Endothelial cell of umbilical vein (primary cell): ENCODE measurements at regions not wholly inside any gene's neighbourhood (a gene's known extent, or its start where the extent isn't known, plus 50 kb on each side); places are given as distances from the start of the nearest gene placed in this dataset.

Source experiments
- BruUV-seq: library from RNA; stranded (reverse); fragments of 400-500 nt; replicated peaks from 2 replicates; lab custom pipeline; 2021; lab: Mats Ljungman, UMichigan
- CTCF ChIA-PET: fragments of 300-600, 350-600 bp; sonication (Branson Sonifier 250); formaldehyde crosslinking; loops from one replicate; lab custom pipeline; 2021; ENCODE audit warnings: antibody characterized with exemption, inconsistent platforms; lab: Charles Lee
- POLR2A ChIA-PET: fragments of 300-600, 350-600 bp; sonication (Branson Sonifier 250); formaldehyde crosslinking; loops from one replicate; lab custom pipeline; 2021; ENCODE audit warnings: antibody characterized with exemption, inconsistent platforms; lab: Charles Lee
- DNase-seq: peaks from one replicate; pipeline ENCODE4 v3.0.0-alpha.2; 2011; ENCODE audit warnings: low read depth, low spot score
- FAIRE-seq: peaks from 2 replicates; lab custom pipeline; 2011; peaks lifted over from hg19 to GRCh38; lab: Jason Lieb, UNC
- H2AFZ ChIP-seq: 2 replicates; pipeline ENCODE4 v1.6.0; 2012; ENCODE audit warnings: low read depth, low read length, control low read depth, inconsistent platforms
- H3K27ac ChIP-seq: 2 replicates; pipeline ENCODE4 v1.5.1; 2011; ENCODE audit warnings: low read depth, mild to moderate bottlenecking, control low read depth, low read length, moderate library complexity; ENCODE audit not compliant: insufficient read depth
- H3K27me3 ChIP-seq, 2 experiments: 2 replicates each; pipeline versions ENCODE4 v1.6.0 to v1.6.1; 2011; ENCODE audit warnings: low read length in 2 of 2, mixed read lengths in 1 of 2; ENCODE audit not compliant: control insufficient read depth in 2 of 2, insufficient read depth in 2 of 2
- H3K36me3 ChIP-seq, 2 experiments: 2 replicates in 1 of 2; 3 replicates in 1 of 2; pipeline ENCODE4 v1.5.1; 2011; ENCODE audit warnings: low read length in 2 of 2, mild to moderate bottlenecking in 1 of 2, moderate library complexity in 1 of 2; ENCODE audit not compliant: control insufficient read depth in 2 of 2, insufficient read depth in 2 of 2; ENCODE audit errors: extremely low read depth in 1 of 2
- H3K4me1 ChIP-seq: 3 replicates; pipeline ENCODE4 v1.5.1; 2011; ENCODE audit warnings: mild to moderate bottlenecking, low read length; ENCODE audit not compliant: control insufficient read depth, insufficient read depth; ENCODE audit errors: extremely low read depth
- H3K4me2 ChIP-seq: 2 replicates; pipeline ENCODE4 v1.6.1; 2011; ENCODE audit warnings: low read length, control low read depth, mixed read lengths; ENCODE audit not compliant: insufficient read depth
- H3K4me3 ChIP-seq, 3 experiments: fragments of 200-600 bp in 1 of 3; sonication (generic), shearing (Covaris generic) in 1 of 3; replicated peaks in 1 of 3; 2 replicates each; pipeline ENCODE4 v1.5.1; 2011 to 2016; ENCODE audit warnings: control low read depth in 3 of 3, low read length in 3 of 3, mild to moderate bottlenecking in 2 of 3, inconsistent platforms in 1 of 3, low read depth in 1 of 3, moderate library complexity in 1 of 3; ENCODE audit not compliant: insufficient read depth in 1 of 3
- H3K79me2 ChIP-seq: 2 replicates; pipeline ENCODE4 v1.6.0; 2012; ENCODE audit warnings: low read length, inconsistent platforms; ENCODE audit not compliant: control insufficient read depth, insufficient read depth
- H3K9ac ChIP-seq: replicated peaks from 2 replicates; pipeline ENCODE3; 2011; ENCODE audit warnings: low read length, control low read depth; ENCODE audit not compliant: insufficient read depth; ENCODE audit errors: extremely low read depth
- H3K9me1 ChIP-seq: replicated peaks from 3 replicates; pipeline ENCODE4 v1.6.0; 2011; ENCODE audit warnings: mild to moderate bottlenecking, low read length; ENCODE audit not compliant: control insufficient read depth, insufficient read depth; ENCODE audit errors: extremely low read depth
- H3K9me3 ChIP-seq: replicated peaks from 2 replicates; pipeline ENCODE4 v1.5.1; 2012; ENCODE audit warnings: low read length, inconsistent platforms; ENCODE audit not compliant: control insufficient read depth, insufficient read depth
- H4K20me1 ChIP-seq: replicated peaks from 2 replicates; pipeline ENCODE3; 2011; ENCODE audit warnings: mild to moderate bottlenecking, low read length; ENCODE audit not compliant: control insufficient read depth, insufficient read depth; ENCODE audit errors: extremely low read depth
- EZH2 ChIP-seq: IDR thresholded peaks from 2 replicates; pipeline ENCODE4 v1.6.1; 2012; ENCODE audit warnings: borderline replicate concordance, low read depth, mild to moderate bottlenecking, moderate library complexity, low read length, inconsistent platforms; ENCODE audit not compliant: severe bottlenecking
- FOS ChIP-seq: IDR thresholded peaks from 2 replicates; pipeline ENCODE4 v1.6.1; 2011; ENCODE audit warnings: mild to moderate bottlenecking, low read length, moderate library complexity, borderline replicate concordance; ENCODE audit not compliant: insufficient read depth
- GATA2 ChIP-seq: IDR thresholded peaks from 2 replicates; pipeline ENCODE4 v1.7.0; 2011; ENCODE audit warnings: low read depth, mild to moderate bottlenecking, moderate library complexity, mixed read lengths, low read length; ENCODE audit not compliant: insufficient read length, insufficient read depth
- JUN ChIP-seq: IDR thresholded peaks from 2 replicates; pipeline ENCODE4 v1.6.1; 2011; ENCODE audit warnings: borderline replicate concordance, low read depth; ENCODE audit not compliant: insufficient read length, insufficient read depth
- MYC ChIP-seq: IDR thresholded peaks from one replicate; pipeline ENCODE4 v1.6.1; 2011; ENCODE audit warnings: mild to moderate bottlenecking, low read depth, low read length
- POLR2A ChIP-seq: IDR thresholded peaks from 2 replicates; pipeline ENCODE4 v1.6.1; 2012; ENCODE audit warnings: low read depth, mild to moderate bottlenecking, control low read depth, low read length
- POLR2AphosphoS5 ChIP-seq: IDR thresholded peaks from 2 replicates; pipeline ENCODE4 v1.6.1; 2012; ENCODE audit warnings: low read depth, mild to moderate bottlenecking, control low read depth, low read length, moderate library complexity; ENCODE audit not compliant: insufficient read depth
- dilution Hi-C: fragments of 300-500 bp; cut with MboI; formaldehyde crosslinking; loops from one replicate; pipeline ENCODE4 v1.15.0; 2019; ENCODE audit warnings: low sequenced_read_pairs; ENCODE audit not compliant: extremely low pct_ligation_motif_present
- intact Hi-C: fragments of 100-400 bp; cut with micrococcal nuclease; formaldehyde crosslinking; loops from one replicate; pipeline ENCODE4 v1.10.0; 2022
- TF ChIP-seq, protein P1 (sequence below): IDR thresholded peaks from 2 replicates; pipeline ENCODE4 v1.6.1; 2011; ENCODE audit not compliant: insufficient read depth, insufficient read length
- TF ChIP-seq, protein P2 (sequence below), 2 donors: IDR thresholded peaks; 1 replicate in 1 of 2; 2 replicates in 1 of 2; pipeline ENCODE4 v1.5.1; 2011; ENCODE audit warnings: low read length in 2 of 2, mild to moderate bottlenecking in 2 of 2, moderate library complexity in 2 of 2, control low read depth in 1 of 2, inconsistent platforms in 1 of 2, low read depth in 1 of 2; ENCODE audit not compliant: insufficient read depth in 1 of 2; ENCODE audit errors: extremely low read depth in 1 of 2

DNA sequence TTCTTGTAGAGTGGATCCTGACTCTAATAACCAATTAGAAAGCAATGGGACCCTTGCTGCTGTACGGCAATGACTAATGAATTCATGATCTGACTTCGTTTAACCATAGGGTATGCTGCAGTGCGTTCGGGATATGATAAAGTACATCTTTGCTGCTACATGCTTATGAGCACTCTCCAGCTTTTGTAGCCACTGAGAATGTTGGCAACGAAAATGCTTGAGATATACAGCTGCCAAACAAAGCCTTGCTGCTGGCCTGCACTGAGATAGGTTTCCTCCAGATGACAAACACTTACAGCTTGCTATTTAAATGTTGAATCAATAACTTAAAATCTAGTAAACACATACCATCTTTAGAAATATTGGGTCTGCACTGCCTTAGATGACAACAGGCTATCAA lies 372.4 kb upstream of the SLC8A1 start:
- H3K9ac ChIP-seq, result no peak overlapping the region
- no peaks in the 10 kb centered on the region for H3K27me3 ChIP-seq
- no peak for TF ChIP-seq FOS
- TF ChIP-seq GATA2, result no peak
- no peak for TF ChIP-seq POLR2A
- TF ChIP-seq, protein P1, sequence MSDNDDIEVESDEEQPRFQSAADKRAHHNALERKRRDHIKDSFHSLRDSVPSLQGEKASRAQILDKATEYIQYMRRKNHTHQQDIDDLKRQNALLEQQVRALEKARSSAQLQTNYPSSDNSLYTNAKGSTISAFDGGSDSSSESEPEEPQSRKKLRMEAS, result no peak
- no peak for TF ChIP-seq POLR2AphosphoS5
- TF ChIP-seq JUN, result no peak
- TF ChIP-seq, protein P2, sequence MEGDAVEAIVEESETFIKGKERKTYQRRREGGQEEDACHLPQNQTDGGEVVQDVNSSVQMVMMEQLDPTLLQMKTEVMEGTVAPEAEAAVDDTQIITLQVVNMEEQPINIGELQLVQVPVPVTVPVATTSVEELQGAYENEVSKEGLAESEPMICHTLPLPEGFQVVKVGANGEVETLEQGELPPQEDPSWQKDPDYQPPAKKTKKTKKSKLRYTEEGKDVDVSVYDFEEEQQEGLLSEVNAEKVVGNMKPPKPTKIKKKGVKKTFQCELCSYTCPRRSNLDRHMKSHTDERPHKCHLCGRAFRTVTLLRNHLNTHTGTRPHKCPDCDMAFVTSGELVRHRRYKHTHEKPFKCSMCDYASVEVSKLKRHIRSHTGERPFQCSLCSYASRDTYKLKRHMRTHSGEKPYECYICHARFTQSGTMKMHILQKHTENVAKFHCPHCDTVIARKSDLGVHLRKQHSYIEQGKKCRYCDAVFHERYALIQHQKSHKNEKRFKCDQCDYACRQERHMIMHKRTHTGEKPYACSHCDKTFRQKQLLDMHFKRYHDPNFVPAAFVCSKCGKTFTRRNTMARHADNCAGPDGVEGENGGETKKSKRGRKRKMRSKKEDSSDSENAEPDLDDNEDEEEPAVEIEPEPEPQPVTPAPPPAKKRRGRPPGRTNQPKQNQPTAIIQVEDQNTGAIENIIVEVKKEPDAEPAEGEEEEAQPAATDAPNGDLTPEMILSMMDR (IDR thresholded peaks at IDR 0.05; ENCODE audit: extremely low read depth in 1 of 2, insufficient read depth in 1 of 2, low read depth in 1 of 2, low read length in 2 of 2), result no peak
- TF ChIP-seq MYC, result no peak
- TF ChIP-seq EZH2, result no peak
- H3K4me2 ChIP-seq, result no peak overlapping the region
- H3K79me2 ChIP-seq, result no peaks in the 10 kb centered on the region
- no TSS peak for BruUV-seq
- POLR2A ChIA-PET, result no interaction called here
- dilution Hi-C loops, result no loop called here
- no peak overlapping the region for H3K27ac ChIP-seq
- H2AFZ ChIP-seq, result no peak overlapping the region
- no peaks in the 10 kb centered on the region for H3K36me3 ChIP-seq
- no peak overlapping the region for H3K4me3 ChIP-seq
- peak; percentile 34 for DNase-seq
- intact Hi-C loops, result no loop called here
- H3K9me1 ChIP-seq, result no peaks in the 10 kb centered on the region
- CTCF ChIA-PET, result interaction anchor here (1.6 to 2.7 kb wide), 2 partner anchors 10 to 576 kb away, joined by 6 to 7 read pairs; no protein-coding TSS in a partner anchor
- H4K20me1 ChIP-seq, result no peaks in the 10 kb centered on the region
- no peaks in the 10 kb centered on the region for H3K9me3 ChIP-seq
- no peak for FAIRE-seq
- no peaks in the 10 kb centered on the region for H3K4me1 ChIP-seq
